Superior temporal gyrus (tissue), 1 donor: ENCODE measurements at regions not wholly inside any gene's neighbourhood (a gene's known extent, or its start where the extent isn't known, plus 50 kb on each side); places are given as distances from the start of the nearest gene placed in this dataset.
A peak's percentile ranks its signal among the peaks of the same experiment; 100 is the strongest.

Source experiments
- DNase-seq: peaks from one replicate; pipeline ENCODE4 v3.0.0-alpha.2; 2016; ENCODE audit errors: extremely low spot score

DNA sequence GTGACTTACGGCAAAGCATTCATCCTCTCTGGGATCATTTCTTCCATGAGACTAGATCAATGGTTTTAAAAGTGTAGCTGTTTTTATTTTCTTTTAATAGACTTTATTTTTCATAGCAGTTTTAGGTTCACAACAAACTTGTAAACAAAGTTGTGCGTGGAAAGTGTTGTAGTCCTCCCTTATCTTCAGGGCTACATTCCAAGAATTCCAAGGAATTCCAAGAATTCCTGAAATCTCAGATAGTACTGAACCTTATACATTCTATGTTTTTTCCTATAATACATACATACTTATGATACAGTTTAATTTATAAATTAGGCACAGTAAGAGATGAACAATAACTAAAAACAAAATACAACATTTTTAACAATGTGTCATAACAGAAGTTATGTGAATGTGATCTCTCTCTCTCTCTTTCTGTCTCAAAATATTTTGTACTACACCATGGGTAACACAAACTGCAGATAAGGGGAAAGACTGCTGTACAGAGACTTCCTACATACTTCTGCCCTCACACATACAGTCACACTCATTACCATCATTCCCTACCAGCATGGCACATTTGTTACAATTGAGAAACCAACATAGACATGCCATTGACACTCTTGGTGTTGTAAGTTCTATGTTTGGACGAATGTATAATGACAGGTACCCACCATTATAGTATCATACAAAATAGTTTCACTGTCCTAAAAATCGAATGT is 1933.2 kb upstream of the WWC1 start:
- DNase-seq = no peak

DNA sequence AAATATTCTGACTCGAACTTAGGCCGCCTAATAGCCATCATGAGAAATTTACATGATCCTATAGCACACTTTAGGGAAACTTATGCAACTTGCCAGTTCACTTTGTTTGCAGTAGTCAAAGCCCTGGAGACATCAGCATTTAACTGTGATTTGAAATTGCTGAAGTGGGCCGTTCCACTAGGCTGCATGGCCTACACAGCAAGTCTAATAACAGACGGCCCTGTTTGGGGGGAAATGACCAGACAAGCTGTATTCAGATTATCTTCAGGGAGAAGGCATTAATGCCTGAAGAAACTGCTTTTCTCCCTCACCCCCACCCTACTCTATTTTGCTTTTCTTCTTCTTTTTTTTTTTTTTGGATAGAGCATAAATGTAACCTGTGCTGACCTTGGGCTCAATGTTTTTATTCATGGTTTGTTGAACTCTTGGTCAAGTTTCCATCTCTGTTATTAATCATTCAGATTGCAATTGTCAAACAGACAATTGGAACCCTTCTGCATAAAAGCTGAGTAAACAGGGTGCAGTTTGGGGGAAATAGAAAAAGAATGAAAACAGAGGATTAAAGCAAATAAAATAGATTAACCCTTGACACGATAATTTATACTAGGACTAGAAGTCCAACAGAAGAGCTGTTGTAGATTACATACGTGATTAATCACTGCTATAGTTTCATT is 1928.2 kb upstream of the WWC1 start:
- no peak for DNase-seq

DNA sequence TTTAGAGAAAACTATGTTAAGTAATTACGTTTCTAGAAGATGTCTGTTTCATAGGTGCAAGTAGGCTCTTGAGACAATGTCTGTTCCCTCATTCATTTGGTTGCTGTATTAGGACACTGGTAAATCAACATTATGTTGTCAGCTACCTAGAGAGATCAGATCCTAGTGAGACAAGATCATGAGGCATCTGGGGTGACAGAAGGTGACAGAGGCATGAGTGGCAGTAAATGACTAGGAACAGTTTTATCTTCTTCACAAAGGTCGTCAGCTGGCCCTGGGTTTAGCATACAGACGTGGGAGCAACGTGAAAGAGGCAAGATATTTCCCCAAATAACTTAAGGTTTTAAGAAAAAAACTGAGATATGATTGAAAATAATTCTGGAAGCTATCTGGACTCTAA is 1926.3 kb upstream of the WWC1 start:
- no peak for DNase-seq

DNA sequence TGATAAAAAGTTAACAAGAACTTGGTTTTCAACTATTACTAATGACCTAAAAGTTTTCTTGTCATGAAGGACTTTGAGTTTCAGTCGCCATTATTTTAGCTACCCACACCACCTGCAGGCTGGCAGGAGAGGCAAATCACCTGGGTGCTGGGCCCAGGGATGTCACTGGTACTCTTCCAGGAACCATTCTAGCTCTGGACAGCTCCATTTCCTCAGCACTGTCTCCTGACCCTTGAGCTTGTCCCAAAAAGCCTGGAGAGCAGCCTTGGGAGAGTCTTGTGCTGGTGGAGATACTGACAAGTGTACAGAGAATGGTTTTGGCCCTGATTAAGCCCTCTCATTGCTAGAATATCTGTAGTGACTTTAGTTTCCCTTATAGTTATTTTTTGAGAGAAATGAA is 1924.1 kb upstream of the WWC1 start:
- DNase-seq = no peak

DNA sequence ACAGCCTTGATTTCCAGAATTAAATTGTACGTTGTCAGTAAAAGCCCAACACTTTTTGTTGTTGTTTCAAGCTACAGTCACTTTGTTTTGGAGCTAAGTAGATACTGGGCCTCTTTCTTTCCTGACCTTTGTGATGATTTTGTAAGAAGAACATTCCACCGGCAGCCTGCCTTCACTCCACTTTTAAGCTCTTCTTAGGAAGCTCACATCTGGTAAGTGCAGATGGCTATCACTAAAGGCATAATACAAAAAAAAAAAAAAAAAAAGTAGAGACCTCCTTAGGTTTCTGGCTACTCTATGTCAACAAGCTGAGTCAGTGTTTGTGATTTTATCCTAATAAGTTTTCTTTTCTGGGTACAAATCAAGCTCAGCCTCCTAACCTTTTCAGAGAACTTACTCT is 1922.1 kb upstream of the WWC1 start:
- DNase-seq = no peak

DNA sequence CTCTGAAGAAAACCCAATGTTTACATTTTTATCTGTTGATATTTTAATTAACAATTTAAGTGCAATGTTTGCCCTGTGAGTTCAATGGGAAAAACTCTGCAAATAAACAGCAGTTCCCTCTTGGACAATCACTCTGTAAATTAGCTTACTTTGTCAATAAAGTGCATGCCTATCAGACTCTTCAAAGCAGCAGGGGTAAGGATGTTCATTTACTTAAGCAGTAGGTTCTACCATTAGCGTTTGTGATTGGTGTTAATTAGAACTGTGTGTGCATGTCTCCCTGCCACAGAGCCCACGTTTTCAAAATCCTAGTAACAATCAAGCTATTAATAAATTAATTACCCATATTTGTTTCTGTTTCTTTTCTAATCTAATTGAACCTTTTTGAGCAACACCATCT is 1921.6 kb upstream of the WWC1 start:
- no peak for DNase-seq

DNA sequence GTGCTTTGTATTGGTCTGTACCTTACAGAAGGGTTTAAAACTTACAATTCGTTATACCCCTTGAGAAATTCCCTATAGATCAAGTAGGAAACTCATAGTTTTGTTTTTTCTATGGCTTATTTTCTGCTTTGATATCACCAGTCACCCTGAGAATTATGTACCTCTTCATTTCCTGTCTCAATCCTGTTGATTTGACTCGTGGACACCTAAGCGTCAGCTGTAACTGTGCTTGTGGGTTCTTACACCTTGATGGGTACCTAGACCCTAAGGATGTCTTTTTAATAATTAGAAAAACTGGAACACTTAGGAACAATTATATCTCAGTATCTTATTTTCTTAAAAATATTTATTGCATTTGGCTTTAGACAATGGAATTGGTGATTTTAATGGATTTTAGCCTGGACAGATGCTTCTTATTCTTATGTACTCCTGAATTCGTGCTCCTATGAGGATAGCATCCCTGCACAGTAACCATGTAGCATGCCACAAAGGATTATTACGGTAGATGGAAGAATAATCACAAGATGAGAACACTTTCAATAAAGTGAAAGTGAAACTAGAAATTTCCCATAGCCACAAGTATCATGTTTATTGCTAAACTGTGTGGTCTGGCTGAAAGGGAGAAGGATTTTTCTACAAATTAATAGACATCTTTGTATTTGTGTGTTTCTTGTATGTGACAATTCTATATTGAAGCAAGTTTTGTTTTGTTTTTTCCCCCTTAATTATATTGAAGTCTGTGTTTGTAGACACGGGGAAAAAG is 1920.3 kb upstream of the WWC1 start:
- DNase-seq = peak; percentile 41

DNA sequence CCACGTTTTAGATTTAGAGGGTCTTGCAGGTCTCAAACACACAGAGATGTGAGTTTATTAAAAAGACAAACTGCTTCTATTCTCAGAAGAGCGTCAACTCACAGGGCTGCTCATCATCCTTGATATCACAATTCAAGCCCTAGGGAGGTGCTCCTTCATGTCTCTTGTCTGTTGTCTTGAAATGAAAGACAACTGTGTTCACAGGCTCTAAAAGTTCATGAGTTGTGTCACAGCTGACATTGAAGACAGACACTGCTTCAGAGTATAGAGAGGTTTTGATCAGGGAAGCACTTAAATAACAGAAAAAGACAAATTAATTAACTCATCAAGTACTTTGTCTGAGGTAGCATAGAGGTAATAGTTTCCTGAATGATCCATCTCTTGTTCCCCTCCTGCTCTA is 1917.6 kb upstream of the WWC1 start:
- DNase-seq = no peak

DNA sequence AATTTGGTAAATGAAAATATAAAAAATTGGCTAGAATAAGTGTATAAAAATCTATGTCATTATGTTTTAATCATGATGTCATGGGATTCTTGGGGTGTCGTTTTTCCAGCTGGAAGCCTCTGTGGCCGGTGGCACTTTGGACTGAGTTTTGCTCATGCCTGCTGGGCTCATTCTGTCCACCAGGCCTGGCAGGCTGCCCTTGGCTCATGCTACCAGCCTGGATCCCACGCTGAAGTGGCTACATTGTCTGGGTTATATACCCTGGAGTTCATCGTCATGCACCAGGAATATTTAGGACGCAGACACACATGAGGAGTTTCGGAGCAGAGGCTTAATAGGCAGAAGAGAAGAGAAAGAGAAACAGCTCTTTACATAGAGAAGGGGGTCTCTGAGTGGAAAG is 1913.7 kb upstream of the WWC1 start:
- DNase-seq = no peak

DNA sequence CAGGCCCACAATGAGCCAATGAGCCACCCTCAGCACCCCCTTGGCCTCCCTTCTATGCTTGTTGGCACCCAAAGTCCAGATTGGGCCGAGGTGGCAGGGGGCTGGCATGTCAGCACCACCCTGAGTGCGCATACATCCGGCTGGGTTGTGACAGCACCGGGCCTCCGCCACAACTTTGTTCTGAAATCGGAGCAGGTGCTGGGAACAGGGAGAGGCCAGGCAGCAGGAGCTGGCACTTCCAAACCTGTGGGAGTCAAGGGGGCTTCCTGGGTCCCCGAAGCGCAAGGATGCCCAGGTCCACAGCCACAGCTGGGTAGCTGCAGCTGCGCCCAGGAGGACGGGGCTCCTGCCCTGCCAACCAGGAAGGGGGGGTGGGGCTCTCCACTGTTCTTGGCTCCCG is 1911.9 kb upstream of the WWC1 start:
- no peak for DNase-seq

DNA sequence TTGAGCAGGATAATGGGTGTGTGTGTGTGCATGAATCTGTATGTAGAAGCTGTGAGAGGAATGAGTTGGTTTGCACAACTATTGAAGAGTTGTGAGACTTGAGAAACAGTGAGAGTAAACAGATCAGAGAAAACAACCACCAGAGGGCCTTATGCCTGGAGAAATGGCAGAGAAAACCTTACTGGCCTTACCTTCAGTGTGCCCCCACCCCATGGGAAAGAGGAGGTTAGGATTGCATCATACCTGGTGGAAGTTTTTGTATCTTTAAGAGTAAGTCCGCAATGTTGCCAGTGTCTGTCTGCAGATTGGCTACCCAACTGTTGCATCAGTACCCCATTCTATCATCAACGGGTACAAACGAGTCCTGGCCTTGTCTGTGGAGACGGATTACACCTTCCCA is 1909.4 kb upstream of the WWC1 start:
- no peak for DNase-seq

DNA sequence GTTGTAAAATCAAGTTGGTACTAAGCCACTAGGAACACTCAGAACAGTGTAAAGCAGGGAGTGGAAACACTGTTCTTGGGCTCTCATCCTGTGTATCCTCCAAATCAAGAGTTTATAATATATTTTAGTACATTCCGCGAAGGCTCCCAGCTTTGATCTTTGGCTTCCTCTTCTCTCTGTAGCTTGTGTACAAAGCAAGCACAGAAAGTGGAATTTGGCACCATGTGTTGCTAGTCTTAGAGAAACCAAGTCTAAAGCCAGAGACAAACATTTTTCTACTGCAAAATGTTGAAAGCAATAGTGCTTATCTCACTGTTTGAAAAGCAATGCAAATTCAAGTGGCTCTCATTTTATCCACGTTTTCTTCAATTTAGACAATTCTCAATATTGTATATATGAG is 1893.3 kb upstream of the WWC1 start:
- DNase-seq = no peak

DNA sequence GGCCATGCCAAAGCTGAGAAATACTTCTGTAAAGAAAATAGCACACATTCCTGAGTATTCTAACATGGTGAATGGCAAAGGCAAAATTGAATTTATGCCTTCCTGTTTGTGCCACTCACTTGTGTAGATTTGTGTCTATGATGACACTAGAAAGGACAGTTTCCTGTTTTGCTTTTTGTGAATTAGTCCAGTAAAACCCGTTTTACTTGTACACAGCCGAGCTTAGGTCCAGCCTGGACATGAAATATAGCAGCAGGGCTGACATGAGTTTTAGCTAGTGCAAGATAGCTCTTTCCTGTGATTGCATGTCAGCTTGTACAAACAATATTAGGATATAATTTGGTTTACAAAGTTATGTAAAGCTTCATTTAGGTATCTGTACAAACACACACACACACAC is 1891.7 kb upstream of the WWC1 start:
- no peak for DNase-seq

DNA sequence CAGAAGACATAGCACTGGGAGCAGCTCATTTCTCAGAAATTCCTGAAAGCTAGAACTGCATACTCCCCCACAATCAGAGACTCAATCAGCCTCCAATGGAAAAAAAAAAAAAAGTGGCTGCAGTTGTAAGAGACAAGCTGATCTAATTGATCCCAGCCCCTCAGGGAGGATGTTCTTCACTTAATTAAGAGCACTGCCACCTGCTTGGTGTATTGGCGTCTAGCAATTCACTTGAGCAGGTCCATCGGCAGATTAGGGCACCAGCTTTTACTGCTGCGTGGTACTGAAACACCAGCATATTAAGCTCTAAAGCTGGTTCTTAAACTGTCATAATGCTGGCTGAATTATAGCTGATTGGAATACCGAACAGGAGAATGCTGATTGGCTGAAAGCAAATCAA is 1890.1 kb upstream of the WWC1 start:
- DNase-seq = no peak

DNA sequence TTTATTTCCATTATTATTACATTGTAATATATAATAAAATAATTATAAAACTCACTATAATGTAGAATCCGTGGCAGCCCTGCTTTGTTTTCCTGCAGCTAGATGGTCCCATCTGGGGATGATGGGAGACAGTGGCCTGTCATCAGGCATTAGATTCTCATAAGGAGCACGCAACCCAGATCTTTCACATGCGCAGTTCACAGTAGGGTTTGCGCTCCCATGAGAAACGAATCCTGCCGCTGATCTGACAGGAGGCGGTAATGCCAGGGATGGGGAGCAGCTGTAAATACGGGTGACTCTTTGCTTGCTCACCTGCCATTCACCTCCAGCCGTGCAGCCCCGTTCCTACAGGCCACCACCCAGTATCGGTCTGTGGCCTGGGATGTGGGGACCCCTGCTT is 1879.3 kb upstream of the WWC1 start:
- no peak for DNase-seq

DNA sequence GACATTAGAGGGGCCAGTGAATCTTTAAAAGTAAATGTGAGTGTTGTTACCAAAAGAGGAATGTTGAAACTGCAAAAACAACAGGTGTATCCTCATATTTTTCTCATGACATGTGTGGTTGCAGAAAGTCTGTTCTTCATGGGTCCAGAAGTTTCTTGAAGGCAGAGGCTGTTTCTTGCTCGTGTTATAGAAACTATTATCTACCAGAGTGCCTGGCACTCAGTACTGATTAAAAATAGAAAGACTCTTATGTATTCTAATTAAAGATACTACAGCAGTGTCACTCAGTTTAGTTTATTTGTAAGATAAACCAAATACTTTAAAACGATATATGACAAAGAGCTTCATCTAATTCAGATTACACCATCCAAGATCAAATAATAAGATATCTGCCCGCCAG is 1864.2 kb upstream of the WWC1 start:
- no peak for DNase-seq

DNA sequence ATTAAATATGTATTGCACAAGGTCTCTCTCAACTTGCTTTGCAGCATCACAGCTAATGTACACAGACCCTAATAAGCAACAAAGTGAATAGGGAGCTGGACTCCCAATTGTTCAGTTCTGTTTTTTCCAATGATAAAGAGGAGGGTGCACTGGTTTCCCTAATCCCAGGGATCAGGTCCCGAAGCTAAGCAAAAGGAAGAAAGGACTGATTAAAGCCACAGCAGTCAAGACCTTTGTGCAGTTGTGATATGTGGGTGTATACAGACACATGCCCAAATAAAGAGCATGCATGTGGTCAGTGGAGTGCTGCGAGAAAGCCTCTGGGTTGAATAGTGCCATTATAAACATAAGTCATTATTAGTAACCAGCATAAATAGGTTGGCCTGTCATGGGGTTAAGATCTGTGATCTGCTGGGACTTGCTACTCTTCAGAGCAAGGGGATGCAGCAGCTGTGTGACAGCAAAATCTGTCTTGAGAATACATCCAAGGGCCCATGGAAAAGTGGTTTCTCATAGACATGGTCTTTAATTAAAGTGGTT is 1863.1 kb upstream of the WWC1 start:
- DNase-seq = no peak

DNA sequence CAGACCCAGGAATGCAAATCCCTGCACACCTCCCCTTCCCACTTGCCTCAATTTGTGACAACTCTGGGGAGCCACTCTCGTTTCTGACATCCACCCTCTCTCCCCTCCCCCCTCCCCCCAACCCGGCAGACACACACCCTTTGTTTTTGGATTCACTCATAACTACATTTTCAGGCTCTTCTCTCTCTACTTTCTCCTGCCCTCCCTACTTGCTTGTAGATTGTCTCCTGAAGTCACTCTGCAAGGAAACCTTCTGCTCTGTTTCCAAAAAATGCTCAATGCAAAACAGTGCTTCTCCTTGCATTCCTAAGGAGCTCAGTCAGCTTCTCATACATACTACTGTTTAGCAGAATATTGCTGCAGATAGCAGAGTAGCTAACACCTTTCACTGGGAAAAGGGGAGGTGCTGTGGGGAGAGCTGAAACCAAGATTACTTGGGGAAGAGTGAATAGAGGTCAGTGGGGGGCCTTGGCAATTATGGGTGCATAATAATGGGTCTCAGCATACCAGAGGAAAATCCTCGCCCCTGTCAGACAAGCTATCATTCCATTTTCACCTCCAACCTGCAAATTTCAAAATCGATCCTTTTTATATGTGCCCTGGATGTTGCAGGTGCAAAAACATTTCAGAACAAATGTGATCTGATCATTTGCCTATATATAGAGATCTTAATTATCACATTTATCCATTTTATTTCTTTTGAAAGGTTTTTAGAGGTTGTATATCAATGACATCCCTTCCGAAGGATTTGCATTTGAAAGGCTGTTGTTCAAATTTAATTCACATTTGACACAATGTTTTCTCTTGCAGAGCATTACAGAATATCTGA is 1860.7 kb upstream of the WWC1 start:
- no peak for DNase-seq

DNA sequence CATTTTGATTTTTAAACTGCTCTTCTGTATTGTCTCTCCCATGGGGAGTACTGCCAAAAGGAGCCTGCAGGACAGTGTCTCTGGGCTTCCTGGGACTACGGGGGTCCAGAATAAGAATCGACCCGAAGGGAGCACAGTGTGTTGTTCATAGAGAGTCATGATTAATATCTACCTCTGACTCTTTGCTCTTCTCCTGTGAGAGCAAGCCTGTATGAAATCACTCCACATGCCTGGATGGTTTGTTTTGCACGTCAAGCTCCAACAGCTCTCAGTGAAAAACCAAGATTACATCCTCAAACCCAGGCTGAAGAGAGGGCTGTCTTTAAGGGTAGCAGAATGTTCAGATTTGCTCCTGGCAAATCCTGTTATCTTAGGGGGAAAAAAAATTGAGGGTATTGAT is 1860.0 kb upstream of the WWC1 start:
- no peak for DNase-seq

DNA sequence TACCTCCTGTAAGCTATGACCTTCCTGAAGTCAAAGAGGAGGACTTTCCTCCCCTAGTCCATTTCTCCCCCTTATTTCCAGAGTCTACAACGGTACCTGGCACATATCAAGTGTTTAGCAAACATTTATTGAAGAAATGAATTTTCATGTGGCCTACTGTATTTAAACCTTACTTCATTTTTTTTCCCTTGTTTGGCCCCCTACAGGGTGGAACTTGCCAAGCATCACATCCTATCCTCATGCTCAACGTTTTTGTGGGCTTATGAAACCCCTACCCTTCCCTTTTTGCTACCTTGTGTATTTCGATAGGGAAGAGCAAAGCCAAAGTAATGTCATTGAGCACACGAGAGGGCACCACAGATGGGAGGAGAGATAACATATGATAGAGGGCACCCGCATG is 1857.8 kb upstream of the WWC1 start:
- DNase-seq = no peak

DNA sequence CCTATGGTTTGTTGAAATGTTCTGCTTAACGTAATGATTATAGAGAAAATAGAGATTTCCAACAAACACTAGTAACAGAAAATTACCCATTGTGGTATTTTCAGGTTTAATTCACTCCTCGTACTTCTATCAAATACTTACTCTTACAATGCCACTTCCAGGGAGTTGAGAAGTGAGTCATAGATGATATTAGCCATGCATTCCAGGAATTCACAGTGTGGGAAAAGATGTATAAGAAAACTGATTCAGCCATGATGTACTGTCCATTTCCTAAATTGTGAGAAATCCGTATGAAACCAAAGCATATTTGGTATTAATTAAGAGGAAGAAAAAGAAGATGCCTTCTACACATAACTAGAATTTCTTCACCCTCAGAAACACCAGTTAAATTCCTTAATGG is 1854.6 kb upstream of the WWC1 start:
- no peak for DNase-seq

DNA sequence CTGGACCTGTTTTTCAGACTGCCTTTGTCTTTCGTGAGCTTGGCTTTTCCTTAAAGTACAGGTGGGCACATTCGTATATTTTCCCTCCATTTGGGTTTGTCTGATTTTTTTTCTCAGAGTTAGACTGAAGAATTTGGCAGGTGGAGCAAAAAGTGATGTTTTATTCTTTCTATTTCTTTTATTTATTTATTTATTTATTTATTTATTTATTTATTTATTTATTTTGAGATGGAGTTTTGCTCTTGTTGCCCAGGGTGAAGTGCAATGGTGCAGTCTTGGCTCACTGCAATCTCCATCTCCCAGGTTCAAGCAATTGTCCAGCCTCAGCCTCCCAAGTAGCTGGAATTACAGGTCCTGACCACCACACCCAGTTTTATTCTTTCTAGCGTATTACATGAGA is 1805.1 kb upstream of the WWC1 start:
- DNase-seq = no peak
